Fibroblast of mammary gland (primary cell): ENCODE measurements at regions not wholly inside any gene's neighbourhood (a gene's known extent, or its start where the extent isn't known, plus 50 kb on each side); places are given as distances from the start of the nearest gene placed in this dataset.

Source experiments
- DNase-seq: peaks from one replicate; pipeline ENCODE4 v3.0.0-alpha.2; 2010; ENCODE audit warnings: low read depth
- H3K4me3 ChIP-seq: 2 replicates; pipeline ENCODE4 v1.5.1; 2011; ENCODE audit warnings: low read depth, mild to moderate bottlenecking, low read length, moderate library complexity; ENCODE audit not compliant: control insufficient read depth
- CTCF ChIP-seq: conservative IDR thresholded peaks from 2 replicates; pipeline ENCODE4 v1.5.1; 2011; ENCODE audit warnings: low read depth, low read length, inconsistent platforms; ENCODE audit not compliant: control insufficient read depth, insufficient read depth

- no peak for DNase-seq
- TF ChIP-seq CTCF = no peak
- no peak overlapping the region for H3K4me3 ChIP-seq
Measured at GRCh38 chr6:133635447-133635846, 253.5 kb upstream of the TCF21 start.

- H3K4me3 ChIP-seq = no peak overlapping the region
- DNase-seq = no peak
- no peak for TF ChIP-seq CTCF
Measured at GRCh38 chr6:133637436-133637835, 251.5 kb upstream of the TCF21 start.

GRCh38 chr6:133637874-133638273 is 251.0 kb upstream of the TCF21 start:
- no peak overlapping the region for H3K4me3 ChIP-seq
- no peak for DNase-seq
- no peak for TF ChIP-seq CTCF

- no peak for TF ChIP-seq CTCF
- H3K4me3 ChIP-seq = no peak overlapping the region
- no peak for DNase-seq
Measured at GRCh38 chr6:133641104-133641503, 247.8 kb upstream of the TCF21 start.

- H3K4me3 ChIP-seq = no peak overlapping the region
- no peak for DNase-seq
Measured at GRCh38 chr6:133644548-133644891, 244.4 kb upstream of the TCF21 start.

GRCh38 chr6:133644892-133645619 is 243.9 kb upstream of the TCF21 start:
- no peak for TF ChIP-seq CTCF
- peak; percentile 63 for DNase-seq
- no peak overlapping the region for H3K4me3 ChIP-seq

More at GRCh38 chr6:133644548-133644891, 244.4 kb upstream of the TCF21 start:
- no peak for TF ChIP-seq CTCF

GRCh38 chr6:133645966-133646740 is 242.8 kb upstream of the TCF21 start:
- no peak for TF ChIP-seq CTCF
- no peak overlapping the region for H3K4me3 ChIP-seq
- DNase-seq = peak; percentile 75
